GM12865 (cell line): ENCODE measurements at regions not wholly inside any gene's neighbourhood (a gene's known extent, or its start where the extent isn't known, plus 50 kb on each side); places are given as distances from the start of the nearest gene placed in this dataset.
"Not testable (repeated sequence)": the region's sequence is repeated elsewhere in the genome, so short reads cannot be mapped to it uniquely, and the experiment has no call there.

ENCODE experiments used
- DNase-seq: peaks from one replicate; pipeline ENCODE4 v3.0.0; 2010; ENCODE audit warnings: low read depth
- H3K4me3 ChIP-seq: 2 replicates; pipeline ENCODE4 v1.5.1; 2011; ENCODE audit warnings: mild to moderate bottlenecking, low read depth, low read length, control low read depth
- CTCF ChIP-seq: IDR thresholded peaks from 2 replicates; pipeline ENCODE4 v1.5.1; 2011; ENCODE audit warnings: low read length, control low read depth, low read depth, inconsistent platforms; ENCODE audit not compliant: insufficient read depth; ENCODE audit errors: missing control alignments

- not testable (repeated sequence) for DNase-seq, H3K4me3 ChIP-seq
These were observed 51.9 kb downstream of the DIPK2A start for GRCh38 chr3:144023543-144023942.

- no peak for TF ChIP-seq CTCF
These were observed 57.3 kb downstream of the DIPK2A start for GRCh38 chr3:144028798-144029411.

GRCh38 chr3:144029769-144030168 lies 58.1 kb downstream of the DIPK2A start:
- TF ChIP-seq CTCF = no peak
- no peak for DNase-seq
- no peak overlapping the region for H3K4me3 ChIP-seq

More at GRCh38 chr3:144028798-144029411, 57.3 kb downstream of the DIPK2A start:
- peak; percentile 84 for DNase-seq
- no peak overlapping the region for H3K4me3 ChIP-seq

- no peak for DNase-seq
- no peak for TF ChIP-seq CTCF
- H3K4me3 ChIP-seq = no peak overlapping the region; the same call in 1 of the 2 replicates
These were observed 60.3 kb downstream of the DIPK2A start for GRCh38 chr3:144031938-144032337.

GRCh38 chr3:144032531-144033239 lies 61.1 kb downstream of the DIPK2A start:
- peak; percentile 32 for DNase-seq
- H3K4me3 ChIP-seq = peak overlapping the region; percentile 47
- no peak for TF ChIP-seq CTCF

GRCh38 chr3:144033240-144033589 lies 61.6 kb downstream of the DIPK2A start:
- H3K4me3 ChIP-seq = no peak overlapping the region
- TF ChIP-seq CTCF = no peak
- no peak for DNase-seq

- TF ChIP-seq CTCF = no peak
- DNase-seq = no peak
These were observed 62.2 kb downstream of the DIPK2A start for GRCh38 chr3:144033863-144034262.

More at GRCh38 chr3:144033863-144034262, 62.2 kb downstream of the DIPK2A start:
- H3K4me3 ChIP-seq = no peak overlapping the region
